ENCODE measurements at regions not wholly inside any gene's neighbourhood (a gene's known extent, or its start where the extent isn't known, plus 50 kb on each side); places are given as distances from the start of the nearest gene placed in this dataset.

DNA sequence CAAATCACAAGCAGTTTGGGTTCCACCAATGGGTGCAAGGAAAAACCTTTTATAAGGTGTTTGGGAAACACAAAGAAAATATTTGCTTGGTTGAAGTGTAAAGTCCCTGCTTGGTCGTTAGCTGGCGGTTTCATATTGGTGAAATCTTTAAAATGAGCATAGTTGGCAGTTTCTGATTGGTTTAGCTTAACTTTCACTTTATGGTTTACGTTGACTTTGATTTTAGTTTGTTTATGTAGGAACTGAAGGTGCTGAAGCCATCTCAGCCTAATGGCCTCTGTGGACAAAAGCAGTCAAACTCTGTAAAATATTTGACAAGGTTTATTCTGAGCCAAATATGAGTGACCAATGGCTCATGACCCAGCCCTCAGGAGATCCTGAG, 76.6 kb upstream of the PPM1J start:
- no peaks in the 10 kb centered on the region for H3K9me3 ChIP-seq
- H3K4me1 ChIP-seq: no peaks in the 10 kb centered on the region
- no peak overlapping the region for H3K4me3 ChIP-seq
- intact Hi-C loops (cut with DNase I; ENCODE audit: low total_unique reads): no loop called here
- DNase-seq (ENCODE audit: low spot score in 2 of 2): no peak
- TF ChIP-seq, protein P1, sequence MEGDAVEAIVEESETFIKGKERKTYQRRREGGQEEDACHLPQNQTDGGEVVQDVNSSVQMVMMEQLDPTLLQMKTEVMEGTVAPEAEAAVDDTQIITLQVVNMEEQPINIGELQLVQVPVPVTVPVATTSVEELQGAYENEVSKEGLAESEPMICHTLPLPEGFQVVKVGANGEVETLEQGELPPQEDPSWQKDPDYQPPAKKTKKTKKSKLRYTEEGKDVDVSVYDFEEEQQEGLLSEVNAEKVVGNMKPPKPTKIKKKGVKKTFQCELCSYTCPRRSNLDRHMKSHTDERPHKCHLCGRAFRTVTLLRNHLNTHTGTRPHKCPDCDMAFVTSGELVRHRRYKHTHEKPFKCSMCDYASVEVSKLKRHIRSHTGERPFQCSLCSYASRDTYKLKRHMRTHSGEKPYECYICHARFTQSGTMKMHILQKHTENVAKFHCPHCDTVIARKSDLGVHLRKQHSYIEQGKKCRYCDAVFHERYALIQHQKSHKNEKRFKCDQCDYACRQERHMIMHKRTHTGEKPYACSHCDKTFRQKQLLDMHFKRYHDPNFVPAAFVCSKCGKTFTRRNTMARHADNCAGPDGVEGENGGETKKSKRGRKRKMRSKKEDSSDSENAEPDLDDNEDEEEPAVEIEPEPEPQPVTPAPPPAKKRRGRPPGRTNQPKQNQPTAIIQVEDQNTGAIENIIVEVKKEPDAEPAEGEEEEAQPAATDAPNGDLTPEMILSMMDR (IDR thresholded peaks at IDR 0.05): no peak
- TF ChIP-seq POLR2AphosphoS5 (IDR thresholded peaks at IDR 0.05) (no peak), POLR2A (IDR thresholded peaks at IDR 0.05) (no peak)
- H3K27me3 ChIP-seq: no peaks in the 10 kb centered on the region
- H3K36me3 ChIP-seq: no peaks in the 10 kb centered on the region
- H3K27ac ChIP-seq: no peak overlapping the region

DNA sequence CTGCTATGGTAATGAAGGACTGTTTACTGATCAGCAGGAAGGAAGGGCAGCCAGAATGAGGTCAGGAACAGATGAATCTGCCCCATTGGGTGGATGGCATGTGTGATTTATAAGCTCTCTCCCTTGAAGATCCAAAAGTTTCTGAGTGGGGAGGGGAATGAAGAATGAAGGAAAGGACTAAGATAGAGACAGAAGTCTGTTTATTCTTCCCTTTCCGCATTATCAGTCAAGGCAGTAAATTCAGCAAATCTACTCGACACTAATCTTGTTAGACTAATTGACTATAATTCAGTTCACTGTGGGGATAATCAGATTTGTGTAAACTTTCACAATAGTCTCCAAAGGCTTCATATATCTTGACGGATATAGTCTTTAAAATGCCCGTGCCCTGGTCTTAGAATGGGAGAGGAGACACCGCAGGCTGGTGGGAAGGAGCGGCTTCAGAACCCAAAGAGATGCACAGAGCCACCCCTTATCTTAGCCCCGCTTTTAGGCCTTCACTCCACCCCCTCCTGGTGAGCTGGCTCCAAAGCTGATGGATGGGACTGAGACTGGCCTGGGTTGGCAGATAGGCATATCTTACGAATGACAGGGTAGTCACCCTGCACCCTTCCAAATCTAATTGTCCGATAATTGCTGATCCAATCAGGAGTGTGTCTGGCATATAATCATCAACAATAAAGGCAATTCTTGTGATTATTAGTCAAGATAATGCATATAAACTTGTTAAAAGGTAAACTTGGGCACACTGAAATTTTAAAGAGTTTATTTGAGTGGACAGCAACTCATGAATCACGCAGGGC, 76.0 kb upstream of the PPM1J start:
- DNase-seq (ENCODE audit: low spot score in 2 of 2): no peak
- no peaks in the 10 kb centered on the region for H3K4me1 ChIP-seq
- H3K4me3 ChIP-seq: no peak overlapping the region
- H3K27me3 ChIP-seq: no peaks in the 10 kb centered on the region
- H3K36me3 ChIP-seq: no peaks in the 10 kb centered on the region
- H3K9me3 ChIP-seq: no peaks in the 10 kb centered on the region
- no peak overlapping the region for H3K27ac ChIP-seq
- TF ChIP-seq POLR2A (IDR thresholded peaks at IDR 0.05) (no peak), POLR2AphosphoS5 (IDR thresholded peaks at IDR 0.05) (no peak)
- TF ChIP-seq, protein P1 (IDR thresholded peaks at IDR 0.05): no peak
- intact Hi-C loops (cut with DNase I; ENCODE audit: low total_unique reads): no loop called here

- TF ChIP-seq, protein P1 (IDR thresholded peaks at IDR 0.05): no peak
- no peak for TF ChIP-seq POLR2AphosphoS5 (IDR thresholded peaks at IDR 0.05)
- TF ChIP-seq POLR2A (IDR thresholded peaks at IDR 0.05): no peak
- Histone ChIP-seq H3K4me3 (no peak overlapping the region), H3K27me3 (no peaks in the 10 kb centered on the region), H3K36me3 (no peaks in the 10 kb centered on the region), H3K27ac (no peak overlapping the region), H3K9me3 (no peaks in the 10 kb centered on the region), H3K4me1 (no peaks in the 10 kb centered on the region)
- intact Hi-C loops (cut with DNase I; ENCODE audit: low total_unique reads): no loop called here
- no peak for DNase-seq (ENCODE audit: low spot score in 2 of 2)
Observed at GRCh38 chr1:112788561-112788960, 73.4 kb upstream of the PPM1J start.

DNA sequence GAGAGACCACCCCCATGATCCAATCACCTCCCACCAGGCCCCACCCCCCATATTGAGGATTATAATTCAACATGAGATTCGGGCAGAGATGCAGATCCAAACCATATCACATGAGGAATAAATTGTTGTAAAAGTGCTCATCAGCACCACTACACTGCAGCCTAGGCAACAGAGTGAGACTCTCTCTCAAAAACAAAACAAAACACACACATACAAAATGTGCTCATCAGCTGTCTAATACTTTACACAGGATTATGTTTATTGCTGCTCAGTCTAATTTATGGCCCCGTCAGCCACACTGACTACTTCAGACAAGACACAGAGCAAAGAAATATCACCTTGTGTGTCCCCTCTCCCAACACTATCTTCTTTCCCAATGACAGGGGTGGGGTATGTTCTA, 72.9 kb upstream of the PPM1J start:
- no peak overlapping the region for H3K27ac ChIP-seq
- intact Hi-C loops (cut with DNase I; ENCODE audit: low total_unique reads): no loop called here
- TF ChIP-seq, protein P1 (IDR thresholded peaks at IDR 0.05): no peak
- no peak for TF ChIP-seq POLR2A (IDR thresholded peaks at IDR 0.05)
- TF ChIP-seq POLR2AphosphoS5 (IDR thresholded peaks at IDR 0.05): no peak
- no peaks in the 10 kb centered on the region for H3K4me1 ChIP-seq
- no peak overlapping the region for H3K4me3 ChIP-seq
- no peaks in the 10 kb centered on the region for H3K27me3 ChIP-seq
- no peaks in the 10 kb centered on the region for H3K9me3 ChIP-seq
- no peaks in the 10 kb centered on the region for H3K36me3 ChIP-seq
- no peak for DNase-seq (ENCODE audit: low spot score in 2 of 2)

GRCh38 chr1:112783059-112783458, 67.9 kb upstream of the PPM1J start:
- Histone ChIP-seq H3K9me3 (no peaks in the 10 kb centered on the region), H3K36me3 (no peaks in the 10 kb centered on the region), H3K27ac (no peak overlapping the region), H3K4me1 (no peaks in the 10 kb centered on the region), H3K27me3 (no peaks in the 10 kb centered on the region), H3K4me3 (no peak overlapping the region)
- no peak for DNase-seq (ENCODE audit: low spot score in 2 of 2)
- intact Hi-C loops (cut with DNase I; ENCODE audit: low total_unique reads): no loop called here
- TF ChIP-seq POLR2A (IDR thresholded peaks at IDR 0.05): no peak
- no peak for TF ChIP-seq POLR2AphosphoS5 (IDR thresholded peaks at IDR 0.05)
- TF ChIP-seq, protein P1 (IDR thresholded peaks at IDR 0.05): no peak
